ENCODE measurements at regions not wholly inside any gene's neighbourhood (a gene's known extent, or its start where the extent isn't known, plus 50 kb on each side); places are given as distances from the start of the nearest gene placed in this dataset.

GRCh38 chr2:71801556-71801955, 346.1 kb downstream of the CYP26B1 start:
- in situ Hi-C loops (cut with HindIII; ENCODE audit: low sequenced_read_pairs), result loop anchor here (25.0 kb wide), 1 partner anchor 336 kb away; the partner anchor contains the start of gene CYP26B1
- no peak overlapping the region for H3K4me3 ChIP-seq (ENCODE audit: low read depth, low read length)
- no peak for DNase-seq (ENCODE audit: low read depth)
- TF ChIP-seq, protein P1, sequence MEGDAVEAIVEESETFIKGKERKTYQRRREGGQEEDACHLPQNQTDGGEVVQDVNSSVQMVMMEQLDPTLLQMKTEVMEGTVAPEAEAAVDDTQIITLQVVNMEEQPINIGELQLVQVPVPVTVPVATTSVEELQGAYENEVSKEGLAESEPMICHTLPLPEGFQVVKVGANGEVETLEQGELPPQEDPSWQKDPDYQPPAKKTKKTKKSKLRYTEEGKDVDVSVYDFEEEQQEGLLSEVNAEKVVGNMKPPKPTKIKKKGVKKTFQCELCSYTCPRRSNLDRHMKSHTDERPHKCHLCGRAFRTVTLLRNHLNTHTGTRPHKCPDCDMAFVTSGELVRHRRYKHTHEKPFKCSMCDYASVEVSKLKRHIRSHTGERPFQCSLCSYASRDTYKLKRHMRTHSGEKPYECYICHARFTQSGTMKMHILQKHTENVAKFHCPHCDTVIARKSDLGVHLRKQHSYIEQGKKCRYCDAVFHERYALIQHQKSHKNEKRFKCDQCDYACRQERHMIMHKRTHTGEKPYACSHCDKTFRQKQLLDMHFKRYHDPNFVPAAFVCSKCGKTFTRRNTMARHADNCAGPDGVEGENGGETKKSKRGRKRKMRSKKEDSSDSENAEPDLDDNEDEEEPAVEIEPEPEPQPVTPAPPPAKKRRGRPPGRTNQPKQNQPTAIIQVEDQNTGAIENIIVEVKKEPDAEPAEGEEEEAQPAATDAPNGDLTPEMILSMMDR (IDR thresholded peaks at IDR 0.05; ENCODE audit: low read depth, low read length, missing control alignments), result no peak

DNA sequence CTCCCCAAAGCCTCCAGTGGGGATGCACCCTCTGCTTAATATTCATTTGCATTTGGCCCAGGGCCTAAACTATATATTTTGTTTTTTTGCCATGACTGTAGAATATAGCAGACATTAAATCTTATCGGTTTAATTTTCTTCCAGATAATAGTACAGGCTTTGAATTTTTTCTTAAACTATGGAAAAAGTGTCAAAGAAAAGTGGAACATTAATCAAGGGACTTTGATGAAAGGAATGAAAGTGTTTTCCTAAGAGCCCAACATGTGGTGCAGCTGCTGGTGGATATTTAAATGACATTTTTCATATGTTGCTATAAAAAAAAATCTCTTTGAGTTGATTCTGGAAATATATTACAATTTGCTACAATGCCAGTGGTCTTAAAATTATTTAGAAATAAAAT, 346.8 kb downstream of the CYP26B1 start:
- TF ChIP-seq, protein P1 (IDR thresholded peaks at IDR 0.05; ENCODE audit: low read depth, low read length, missing control alignments), result no peak
- H3K4me3 ChIP-seq (ENCODE audit: low read depth, low read length), result no peak overlapping the region

GRCh38 chr2:71800106-71800809, 346.9 kb downstream of the DYSF start:
- H3K4me3 ChIP-seq (ENCODE audit: low read depth, low read length), result no peak overlapping the region
- TF ChIP-seq, protein P1 (IDR thresholded peaks at IDR 0.05; ENCODE audit: low read depth, low read length, missing control alignments), result no peak
- DNase-seq (ENCODE audit: low read depth), result no peak
- in situ Hi-C loops (cut with HindIII; ENCODE audit: low sequenced_read_pairs), result loop anchor here (25.0 kb wide), 1 partner anchor 337 kb away; the partner anchor contains the start of gene CYP26B1

More for the DNA sequence above, 346.8 kb downstream of the CYP26B1 start:
- no peak for DNase-seq (ENCODE audit: low read depth)
- in situ Hi-C loops (cut with HindIII; ENCODE audit: low sequenced_read_pairs), result loop anchor here (25.0 kb wide), 1 partner anchor 336 kb away; the partner anchor contains the start of gene CYP26B1

DNA sequence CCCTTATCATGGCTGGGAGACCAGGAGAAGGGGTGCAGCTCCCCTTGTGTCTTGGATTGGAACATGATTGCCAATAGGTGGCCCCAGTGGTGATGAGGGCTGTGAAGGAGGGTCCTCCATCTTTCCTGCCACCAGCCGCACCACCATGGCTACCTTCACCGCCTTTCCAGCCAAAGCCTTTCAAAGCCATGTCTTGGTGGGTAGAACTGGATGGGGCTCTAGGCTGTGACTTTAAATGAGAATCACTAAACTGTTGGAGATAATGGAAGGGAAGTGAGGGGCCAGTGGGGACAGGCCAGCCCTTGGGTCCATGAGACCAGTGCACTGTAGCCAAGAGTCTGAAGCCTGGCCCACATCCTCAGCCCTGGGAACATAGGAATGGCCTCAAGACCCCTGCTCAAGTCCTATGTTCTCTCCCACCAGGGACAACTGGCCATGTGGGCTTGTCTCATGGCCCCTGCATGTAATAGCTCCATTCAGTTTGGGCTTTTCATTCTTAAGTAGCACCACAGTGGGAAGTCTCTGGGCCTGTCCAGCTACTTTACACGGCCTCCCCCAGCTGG, 345.7 kb downstream of the DYSF start:
- DNase-seq (ENCODE audit: low read depth), result no peak
- H3K4me3 ChIP-seq (ENCODE audit: low read depth, low read length), result no peak overlapping the region
- in situ Hi-C loops (cut with HindIII; ENCODE audit: low sequenced_read_pairs), result no loop called here
- TF ChIP-seq, protein P1 (IDR thresholded peaks at IDR 0.05; ENCODE audit: low read depth, low read length, missing control alignments), result no peak

GRCh38 chr2:71798266-71799012, 345.1 kb downstream of the DYSF start:
- DNase-seq (ENCODE audit: low read depth), result no peak
- TF ChIP-seq, protein P1 (IDR thresholded peaks at IDR 0.05; ENCODE audit: low read depth, low read length, missing control alignments), result peak; percentile 85
- in situ Hi-C loops (cut with HindIII; ENCODE audit: low sequenced_read_pairs), result no loop called here
- H3K4me3 ChIP-seq (ENCODE audit: low read depth, low read length), result no peak overlapping the region

DNA sequence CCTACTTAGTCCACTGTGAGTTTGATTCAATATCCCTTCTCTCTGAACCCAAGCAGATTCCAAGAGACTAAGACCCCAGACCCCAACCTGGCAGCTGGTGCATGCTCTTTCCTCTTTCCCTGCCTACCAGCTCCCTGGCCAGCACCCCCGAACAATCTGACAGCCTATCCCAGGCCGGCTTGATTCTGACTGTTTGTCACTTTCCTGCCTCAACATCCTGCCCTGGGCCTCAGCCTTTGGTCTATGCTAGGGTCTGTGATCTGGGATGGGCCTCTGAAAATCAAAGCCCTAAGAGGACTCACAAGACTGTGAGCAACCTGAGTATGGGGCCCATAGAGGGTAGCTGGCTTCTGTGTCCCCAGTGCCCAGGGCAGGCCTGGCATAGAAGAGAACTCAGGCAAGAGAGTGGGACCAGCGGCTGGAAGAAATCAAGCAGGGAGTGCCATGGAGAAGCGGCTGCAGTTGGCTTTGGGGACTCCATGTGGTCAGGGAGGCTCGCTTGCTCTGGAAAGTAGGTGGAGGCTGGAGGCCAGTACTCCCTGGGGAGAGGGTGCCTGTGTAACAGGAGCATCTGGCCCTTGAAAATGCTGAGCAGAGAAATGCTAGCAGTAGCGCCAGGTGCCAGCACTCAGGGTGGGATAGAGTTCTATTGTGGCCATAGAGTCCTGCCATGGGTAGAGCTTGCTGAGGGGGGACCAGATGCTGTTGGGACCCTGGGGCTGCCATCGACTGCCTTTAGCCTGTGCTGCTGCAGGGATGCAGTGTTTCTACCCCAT, 343.9 kb downstream of the DYSF start:
- no peak for DNase-seq (ENCODE audit: low read depth)
- in situ Hi-C loops (cut with HindIII; ENCODE audit: low sequenced_read_pairs), result no loop called here
- TF ChIP-seq, protein P1 (IDR thresholded peaks at IDR 0.05; ENCODE audit: low read depth, low read length, missing control alignments), result no peak
- no peak overlapping the region for H3K4me3 ChIP-seq (ENCODE audit: low read depth, low read length)
